ENCODE measurements at regions not wholly inside any gene's neighbourhood (a gene's known extent, or its start where the extent isn't known, plus 50 kb on each side); places are given as distances from the start of the nearest gene placed in this dataset.

GRCh38 chr4:123217664-123218063 is 178.9 kb upstream of the SPRY1 start:
- no peak for TF ChIP-seq CTCF (optimal IDR thresholded peaks at IDR 0.05 in 1 of 3, IDR thresholded peaks at IDR 0.05 in 1 of 3, conservative IDR thresholded peaks at IDR 0.05 in 1 of 3; ENCODE audit: extremely low read depth in 1 of 3, insufficient read depth in 2 of 3, low read length in 3 of 3)
- no peak for TF ChIP-seq EZH2 (IDR thresholded peaks at IDR 0.05; ENCODE audit: low read length)

Measured in keratinocyte (primary cell).